Stimulated activated CD4-positive, alpha-beta T cell treated with anti-CD3 and anti-CD28 coated beads, Interleukin-1b, Interleukin-23, amount 100 ng/mL, for 1 hour (primary cell): ENCODE measurements at regions not wholly inside any gene's neighbourhood (a gene's known extent, or its start where the extent isn't known, plus 50 kb on each side); places are given as distances from the start of the nearest gene placed in this dataset.

ENCODE experiments used
- DNase-seq, 2 donors: peaks; one replicate each; pipeline ENCODE4 v3.0.0-alpha.2; 2020; ENCODE audit warnings: low read depth in 2 of 2

DNA sequence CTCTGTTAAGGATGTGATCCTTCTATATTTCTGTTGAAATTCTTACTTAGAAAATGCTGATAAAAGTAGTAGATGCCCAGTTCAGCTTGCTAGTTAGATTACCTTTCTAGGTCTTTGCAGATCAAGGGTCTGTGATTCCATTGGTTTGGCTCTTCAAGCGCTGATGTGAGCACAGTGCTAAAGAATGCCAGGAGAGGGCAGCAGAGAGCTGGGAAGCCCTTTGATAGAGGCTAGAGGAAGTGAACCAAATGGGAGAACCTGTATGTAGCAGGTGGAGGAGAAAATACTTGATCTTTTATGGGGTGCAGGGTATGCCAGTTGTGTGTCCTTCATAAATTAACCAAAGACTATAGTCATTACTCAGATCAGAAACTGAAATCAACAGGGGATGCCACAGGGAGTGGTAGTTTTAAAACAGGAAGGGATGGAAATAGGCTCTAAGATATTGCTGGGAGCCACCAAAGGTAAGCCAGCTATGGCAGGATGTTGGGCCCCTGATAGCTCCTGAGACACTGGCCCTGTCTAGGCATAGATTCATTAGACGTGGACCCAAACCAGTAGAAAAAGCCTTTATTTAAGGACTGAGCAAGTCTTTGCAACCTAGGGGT is 677.4 kb downstream of the SQOR start:
- DNase-seq: peak in 1 of 2 donors; percentile 14

DNA sequence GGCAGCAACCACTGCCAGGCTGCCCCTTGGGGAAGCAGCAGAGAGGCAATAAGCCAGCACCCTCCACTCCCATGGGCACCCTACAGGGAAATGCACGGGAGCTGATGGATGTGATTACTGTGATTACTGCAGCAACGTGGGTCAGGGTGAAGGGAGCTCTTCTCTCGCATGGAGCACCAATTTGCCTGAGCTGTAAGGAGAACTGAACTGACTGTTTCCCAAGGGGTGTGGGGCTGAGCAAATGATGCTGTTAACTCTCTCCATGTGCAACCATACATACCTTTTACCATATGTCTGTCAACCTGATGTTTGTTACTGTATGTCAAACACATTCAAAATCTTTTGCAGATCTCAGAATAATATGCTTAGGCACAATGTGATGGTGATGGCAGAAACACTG is 680.6 kb downstream of the SQOR start:
- no peak for DNase-seq

- DNase-seq: no peak
Measured at GRCh38 chr15:46316024-46316423, 681.2 kb downstream of the SQOR start.

DNA sequence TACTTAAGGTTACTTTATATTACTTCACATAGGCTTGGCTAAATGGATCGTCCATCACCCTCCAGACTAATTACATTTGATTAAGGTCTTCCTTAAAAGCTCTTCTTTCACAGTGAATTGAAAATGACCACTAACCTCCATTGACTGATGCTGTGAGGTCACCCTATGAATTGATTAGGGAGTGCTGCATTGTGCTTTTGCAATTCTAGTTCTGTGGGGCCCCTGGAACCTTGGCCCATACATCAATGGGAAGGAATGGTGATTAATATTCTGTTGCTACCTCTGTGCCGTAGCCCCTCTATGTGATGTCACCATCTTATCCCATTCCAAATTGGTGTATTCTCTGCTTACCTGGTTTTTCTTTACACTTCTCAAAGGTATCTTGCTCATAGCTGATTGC is 682.2 kb downstream of the SQOR start:
- no peak for DNase-seq

GRCh38 chr15:46322753-46323152 is 687.9 kb downstream of the SQOR start:
- DNase-seq: no peak

- DNase-seq: no peak
Measured at GRCh38 chr15:46326173-46326572, 691.3 kb downstream of the SQOR start.

DNA sequence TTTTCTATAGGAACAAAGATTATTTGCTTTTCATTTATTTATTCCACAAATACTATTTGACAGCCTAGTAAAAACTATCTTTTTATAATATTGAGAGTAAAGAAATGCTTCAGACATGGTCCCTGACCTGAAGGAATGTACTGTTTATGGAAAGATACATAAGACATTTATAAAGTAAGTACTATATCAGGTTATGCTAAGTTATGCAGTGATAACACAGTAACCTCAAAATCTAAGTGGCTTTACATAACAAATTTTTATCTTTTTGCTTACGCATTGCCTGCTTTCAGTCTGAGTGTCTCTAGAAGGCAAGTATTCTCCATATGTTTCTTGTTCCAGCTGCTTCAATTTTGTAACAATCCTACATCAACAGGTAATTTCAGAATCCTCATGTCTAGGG is 694.0 kb downstream of the SQOR start:
- DNase-seq: no peak

- no peak for DNase-seq
Measured at GRCh38 chr15:46329876-46330275, 695.0 kb downstream of the SQOR start.

- DNase-seq: no peak
Measured at GRCh38 chr15:46331546-46331945, 696.7 kb downstream of the SQOR start.

DNA sequence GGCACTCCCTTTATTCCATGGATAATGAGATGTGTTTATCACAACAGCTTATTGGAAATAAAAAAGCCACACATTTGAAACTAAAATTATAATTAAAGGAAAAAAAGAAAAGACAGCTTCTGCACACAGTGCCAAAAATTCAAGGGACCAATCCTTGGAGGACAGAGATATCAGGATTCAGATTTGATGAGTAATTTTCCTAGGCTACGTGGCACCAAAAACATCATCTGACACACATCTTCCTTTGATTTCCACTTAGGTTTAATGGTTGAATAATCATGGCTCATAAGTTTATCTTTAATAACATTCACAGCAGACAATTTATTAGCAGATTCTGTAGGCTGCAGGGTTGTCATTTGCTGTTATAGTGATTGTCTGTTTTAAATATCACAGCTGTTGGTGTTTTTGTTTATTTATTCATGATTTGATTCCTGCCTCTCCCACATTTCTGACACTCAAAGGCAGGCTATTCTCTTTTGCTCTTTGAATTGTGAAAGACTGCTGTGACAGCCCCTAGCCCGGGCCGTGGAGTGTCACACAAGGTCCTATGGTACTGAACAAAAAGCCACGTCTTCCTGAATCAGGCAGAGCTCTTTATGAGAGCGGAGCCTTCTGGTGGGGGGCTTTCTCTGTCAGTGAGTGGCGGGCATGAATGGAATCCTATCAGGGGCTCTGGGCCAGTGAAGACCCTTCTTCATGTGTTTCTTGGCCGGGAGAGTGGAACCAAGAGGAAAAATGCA is 708.5 kb downstream of the SQOR start:
- DNase-seq: no peak

DNA sequence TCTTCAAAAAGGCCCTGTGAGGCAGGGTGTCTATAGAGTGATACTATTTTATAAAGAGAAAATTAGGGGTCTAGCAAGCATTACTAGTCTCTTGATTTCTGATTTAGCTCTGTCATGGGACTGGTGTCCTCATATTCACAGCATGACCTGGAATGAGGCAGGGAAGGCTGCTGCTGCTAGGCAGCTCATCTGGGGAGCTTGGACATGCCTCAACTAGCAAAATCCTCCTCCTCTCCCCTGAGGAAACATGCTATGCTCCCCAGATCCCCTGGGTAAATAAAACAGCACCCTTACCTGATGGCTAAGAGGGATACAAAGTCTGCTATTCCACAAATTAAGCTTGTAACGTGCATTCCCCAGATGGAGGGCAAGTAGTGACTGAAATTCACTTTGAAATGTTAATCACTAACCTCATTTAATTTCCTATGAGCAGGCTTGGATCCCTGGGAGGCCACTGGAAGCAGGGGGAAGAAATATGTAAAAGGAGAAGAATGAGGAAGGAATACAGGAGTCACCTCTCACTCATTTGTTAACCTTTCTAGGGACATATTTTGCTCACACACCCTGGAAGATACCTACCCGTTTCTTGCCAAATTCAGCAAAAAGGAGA is 709.4 kb downstream of the SQOR start:
- DNase-seq: no peak

- DNase-seq: no peak
Measured at GRCh38 chr15:46344915-46345314, 710.1 kb downstream of the SQOR start.

DNA sequence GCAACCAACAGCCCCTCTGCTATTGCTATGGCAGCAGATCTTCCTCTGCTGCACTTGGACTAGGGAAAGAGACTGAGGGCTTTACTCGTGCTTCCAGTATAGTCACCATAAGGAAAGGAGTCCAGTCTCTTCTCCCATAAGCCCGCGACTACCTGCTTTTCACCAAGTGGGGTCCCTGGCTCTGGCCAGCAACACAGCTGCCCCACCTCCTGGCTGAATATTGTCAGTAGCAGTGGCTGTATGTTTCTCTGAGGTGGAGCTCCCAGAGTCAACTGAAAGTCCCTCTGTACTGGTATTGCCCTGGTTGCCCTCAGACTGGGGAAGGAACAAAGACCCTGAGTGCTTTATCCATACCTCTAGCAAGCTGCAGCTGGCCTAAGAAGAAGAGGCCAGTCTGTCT is 719.6 kb downstream of the SQOR start:
- no peak for DNase-seq

GRCh38 chr15:46365572-46365971 is 730.7 kb downstream of the SQOR start:
- no peak for DNase-seq

DNA sequence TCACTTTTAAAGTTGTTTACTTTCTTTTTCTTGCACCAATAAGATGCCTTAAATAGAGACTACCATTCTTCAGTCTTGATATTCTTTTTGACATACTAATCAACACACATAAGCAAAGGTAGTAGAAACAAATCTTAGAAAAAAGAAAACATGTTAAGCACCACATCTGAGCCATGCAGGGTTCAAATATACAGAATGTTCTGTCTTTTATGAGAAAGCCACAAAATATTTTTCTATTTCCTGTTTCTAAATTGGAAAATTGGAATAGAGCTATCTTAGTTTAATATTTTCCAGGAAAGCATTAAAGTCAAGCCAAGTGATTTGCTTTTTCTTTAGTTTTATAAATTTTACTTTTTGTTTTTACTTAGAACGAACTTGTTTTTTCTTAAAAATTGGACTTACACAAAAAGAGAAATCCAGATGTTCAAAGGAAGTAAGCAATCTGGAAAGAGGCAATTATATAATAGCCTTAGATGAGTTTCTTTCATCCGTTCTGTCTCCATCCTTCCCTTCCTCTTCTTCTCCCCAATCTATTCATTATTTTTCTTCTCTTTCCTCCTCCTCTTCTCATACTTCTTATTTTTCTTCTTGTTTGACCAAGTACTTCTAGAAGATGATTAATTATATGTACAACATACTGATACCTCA is 731.7 kb downstream of the SQOR start:
- DNase-seq: no peak

- DNase-seq: no peak
Measured at GRCh38 chr15:46383978-46384377, 749.1 kb downstream of the SQOR start.

GRCh38 chr15:46386356-46386755 is 751.5 kb downstream of the SQOR start:
- DNase-seq: no peak

- no peak for DNase-seq
Measured at GRCh38 chr15:46389739-46390138, 754.9 kb downstream of the SQOR start.

DNA sequence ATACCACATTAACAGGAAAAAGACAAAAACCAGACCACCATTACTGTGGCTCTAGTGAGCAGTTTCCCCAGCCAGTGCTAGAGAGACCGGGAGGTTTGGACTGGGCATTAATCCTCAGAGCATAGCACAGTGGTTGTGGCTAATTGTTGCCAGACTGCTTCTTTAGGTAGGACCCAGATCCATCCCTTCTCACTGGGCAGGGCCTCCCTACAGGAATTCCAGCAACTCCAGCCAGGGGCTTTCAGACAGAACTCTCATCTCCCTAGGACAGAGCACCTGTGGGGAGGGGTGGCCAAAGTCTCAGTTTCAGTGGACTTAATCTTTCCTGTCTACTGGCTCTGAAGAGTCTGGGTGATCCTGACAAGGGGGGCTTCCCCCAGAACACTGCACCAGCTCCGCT is 759.6 kb downstream of the SQOR start:
- DNase-seq: no peak

- DNase-seq: no peak
Measured at GRCh38 chr15:46408312-46408711, 773.5 kb downstream of the SQOR start.

DNA sequence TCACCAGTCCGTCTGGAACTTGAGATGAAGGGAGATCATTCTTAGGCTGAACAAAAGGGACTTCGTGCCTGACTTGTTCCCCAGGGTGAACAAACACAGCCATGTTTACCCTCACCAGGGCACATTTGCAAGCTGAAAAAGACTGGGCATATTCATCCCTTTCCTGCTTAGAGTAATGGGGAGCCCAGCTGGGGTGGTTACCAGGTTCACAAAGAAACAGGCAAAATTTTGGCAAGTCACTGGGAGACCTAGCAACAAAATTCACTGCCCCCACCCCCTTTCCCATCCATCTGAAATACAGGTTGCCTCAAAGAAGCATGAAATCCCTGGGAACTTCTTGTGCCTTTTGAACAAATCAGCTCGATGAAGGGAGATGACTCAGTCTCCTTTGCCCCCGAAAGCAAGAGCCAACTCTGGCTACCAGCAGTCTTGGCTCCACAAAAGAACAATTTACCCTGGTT is 775.0 kb downstream of the SQOR start:
- no peak for DNase-seq

DNA sequence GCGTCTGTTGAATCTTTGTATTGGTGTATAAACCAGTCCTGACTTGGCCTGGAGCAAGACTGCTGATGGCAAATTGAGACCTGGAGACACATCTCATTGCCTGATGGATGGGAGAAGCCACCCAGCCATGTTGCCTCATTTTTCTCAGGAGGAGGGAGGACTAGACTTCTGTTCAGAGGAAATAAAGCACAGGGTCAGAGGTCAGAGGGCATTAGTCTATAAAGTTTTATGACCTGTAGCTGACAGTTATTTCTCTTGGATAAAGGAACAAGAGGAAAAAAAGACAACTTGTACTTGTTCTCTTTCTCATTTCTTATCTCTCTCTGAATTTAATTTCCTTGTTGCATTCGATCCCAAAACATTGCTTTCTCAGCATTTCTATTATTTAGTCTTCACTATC is 775.9 kb downstream of the SQOR start:
- no peak for DNase-seq

GRCh38 chr15:46411900-46412299 is 777.1 kb downstream of the SQOR start:
- DNase-seq: no peak
